T-helper 1 cell treated with Interleukin-12 subunit alpha and Interleukin-12 subunit beta and Interleukin-4 antibody, amounts not matched to agents 30 μg/mL and 1 μg/mL, for 36 hours (primary cell): ENCODE measurements at regions not wholly inside any gene's neighbourhood (a gene's known extent, or its start where the extent isn't known, plus 50 kb on each side); places are given as distances from the start of the nearest gene placed in this dataset.

ENCODE experiments used
- H3K27ac Mint-ChIP-seq: one replicate; pipeline ENCODE4 v1.8.0; 2021; ENCODE audit warnings: mild to moderate bottlenecking, mixed read lengths
- H3K27me3 Mint-ChIP-seq: one replicate; pipeline ENCODE4 v1.8.0; 2021; ENCODE audit warnings: low read depth, mixed read lengths
- H3K36me3 Mint-ChIP-seq: one replicate; pipeline ENCODE4 v1.8.0; 2021; ENCODE audit warnings: low read depth, mixed read lengths
- H3K4me1 Mint-ChIP-seq: one replicate; pipeline ENCODE4 v1.8.0; 2021; ENCODE audit warnings: low read depth, mixed read lengths
- H3K4me3 Mint-ChIP-seq: one replicate; pipeline ENCODE4 v1.8.0; 2021; ENCODE audit warnings: mild to moderate bottlenecking, moderate library complexity, mixed read lengths
- H3K9me3 Mint-ChIP-seq: one replicate; pipeline ENCODE4 v1.8.0; 2021; ENCODE audit warnings: mixed read lengths

DNA sequence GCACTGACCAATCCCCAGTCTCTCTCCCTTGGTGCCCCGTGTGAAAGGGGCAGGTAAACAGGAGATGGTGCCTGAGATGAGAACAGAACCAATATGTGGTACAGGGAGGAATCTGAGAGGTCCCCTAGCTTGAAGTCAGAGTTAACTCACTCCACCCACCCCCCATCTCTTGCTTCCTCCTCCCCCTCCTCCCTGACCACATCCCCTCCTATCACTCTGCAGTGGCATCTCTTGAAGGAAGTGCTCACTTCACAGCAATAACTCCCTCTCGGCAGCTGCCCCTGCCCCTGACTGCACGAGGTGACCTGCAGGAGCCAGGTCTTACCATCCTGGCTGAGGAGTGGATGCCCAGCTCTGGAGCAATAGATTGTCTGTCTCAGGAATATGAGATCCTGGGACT lies 224.0 kb downstream of the GAS1 start:
- H3K27ac Mint-ChIP-seq, result no peak overlapping the region
- H3K27me3 Mint-ChIP-seq, result no peaks in the 10 kb centered on the region
- H3K4me1 Mint-ChIP-seq, result no peaks in the 10 kb centered on the region
- H3K4me3 Mint-ChIP-seq, result no peak overlapping the region
- no peaks in the 10 kb centered on the region for H3K36me3 Mint-ChIP-seq
- no peaks in the 10 kb centered on the region for H3K9me3 Mint-ChIP-seq

DNA sequence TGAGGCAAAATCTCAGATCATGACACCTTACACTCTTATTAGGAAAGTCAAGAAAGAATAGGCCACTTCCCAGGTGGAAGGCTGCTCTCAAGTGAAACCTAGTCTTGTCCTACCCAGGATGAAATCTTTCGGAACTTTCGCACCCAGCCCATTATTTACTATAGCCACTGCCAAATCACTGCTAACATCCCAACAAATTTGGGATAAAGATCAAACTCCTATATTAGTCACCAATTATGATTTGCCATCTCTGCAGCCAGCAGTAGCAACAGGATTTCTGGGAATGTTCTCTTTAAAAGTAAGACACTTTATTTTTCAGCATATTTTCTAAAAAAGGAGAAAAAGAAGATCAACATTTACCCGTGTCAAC lies 224.6 kb downstream of the GAS1 start:
- Mint-ChIP-seq H3K4me3 (no peak overlapping the region), H3K36me3 (no peaks in the 10 kb centered on the region), H3K4me1 (no peaks in the 10 kb centered on the region), H3K27ac (no peak overlapping the region), H3K9me3 (no peaks in the 10 kb centered on the region), H3K27me3 (no peaks in the 10 kb centered on the region)

DNA sequence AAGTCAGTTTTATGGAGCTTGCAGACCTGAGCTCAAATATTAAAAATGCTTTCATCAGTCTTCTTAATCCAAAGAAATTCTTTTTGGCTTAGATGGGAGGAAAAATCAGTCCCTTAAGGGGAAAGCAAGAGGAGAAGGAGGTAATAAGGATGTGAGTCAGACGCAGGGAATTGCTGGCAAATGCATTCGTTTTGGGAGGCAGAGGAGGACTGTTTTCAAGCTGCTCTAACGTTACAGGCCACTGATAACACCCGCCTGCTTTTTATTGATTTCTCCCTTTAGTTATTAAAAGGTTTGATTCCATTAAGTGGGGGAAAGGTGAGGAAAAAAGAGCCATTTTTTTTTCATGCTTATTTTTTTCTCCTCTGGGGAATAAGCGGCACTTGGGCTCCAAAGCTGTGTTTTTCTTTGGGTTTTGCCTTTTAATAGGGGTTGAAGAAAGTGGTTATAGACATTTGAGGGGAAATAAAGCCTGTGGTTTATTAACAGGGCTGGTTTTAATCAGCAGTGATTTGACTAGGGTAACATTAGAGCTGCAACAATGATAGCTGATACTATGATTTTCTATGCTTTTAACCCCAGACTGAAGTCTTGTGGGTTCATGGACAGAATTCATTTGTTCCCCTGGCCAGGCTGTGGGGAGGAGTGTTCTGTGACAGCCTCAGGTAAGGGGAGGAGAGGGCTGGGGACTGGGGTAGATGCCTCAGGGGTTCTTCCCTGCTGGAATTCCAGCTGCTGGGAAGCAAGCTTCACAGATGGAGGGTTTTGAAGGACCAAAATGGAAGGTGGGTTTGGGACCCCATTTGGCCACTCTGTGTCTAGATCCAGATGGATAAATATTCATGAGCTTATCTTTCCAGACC lies 225.2 kb downstream of the GAS1 start:
- Mint-ChIP-seq H3K4me3 (no peak overlapping the region), H3K9me3 (no peaks in the 10 kb centered on the region), H3K36me3 (no peaks in the 10 kb centered on the region), H3K27ac (no peak overlapping the region), H3K27me3 (no peaks in the 10 kb centered on the region), H3K4me1 (no peaks in the 10 kb centered on the region)

DNA sequence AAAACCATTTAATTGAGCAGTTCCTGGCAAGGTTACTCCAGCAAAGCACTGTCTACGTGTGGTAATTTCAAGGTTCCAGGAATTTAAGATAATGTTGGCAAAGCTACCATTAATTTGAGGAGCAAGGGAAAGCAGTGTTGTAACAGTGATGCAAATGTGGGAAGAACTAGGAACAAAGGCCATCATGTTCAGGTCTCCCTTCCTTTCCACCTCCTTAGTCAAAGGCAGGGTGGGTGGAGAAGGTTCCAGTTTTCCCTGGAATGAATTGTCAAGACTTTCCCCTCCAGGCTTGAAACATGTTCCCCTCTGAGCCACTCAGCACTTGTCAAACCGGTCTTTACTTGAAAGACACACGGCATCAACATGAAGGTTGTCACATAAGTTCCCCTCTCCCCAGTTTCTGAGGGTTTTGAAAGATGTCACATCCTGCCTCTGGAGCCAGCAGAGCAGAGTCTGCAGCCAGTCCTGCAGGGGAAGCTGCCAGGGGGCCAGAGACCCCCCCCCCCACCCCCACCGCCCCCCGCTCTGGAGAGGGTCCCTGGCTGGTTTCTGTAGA lies 226.0 kb downstream of the GAS1 start:
- H3K4me3 Mint-ChIP-seq, result no peak overlapping the region
- no peaks in the 10 kb centered on the region for H3K9me3 Mint-ChIP-seq
- H3K27ac Mint-ChIP-seq, result no peak overlapping the region
- no peaks in the 10 kb centered on the region for H3K4me1 Mint-ChIP-seq
- H3K36me3 Mint-ChIP-seq, result no peaks in the 10 kb centered on the region
- H3K27me3 Mint-ChIP-seq, result no peaks in the 10 kb centered on the region

DNA sequence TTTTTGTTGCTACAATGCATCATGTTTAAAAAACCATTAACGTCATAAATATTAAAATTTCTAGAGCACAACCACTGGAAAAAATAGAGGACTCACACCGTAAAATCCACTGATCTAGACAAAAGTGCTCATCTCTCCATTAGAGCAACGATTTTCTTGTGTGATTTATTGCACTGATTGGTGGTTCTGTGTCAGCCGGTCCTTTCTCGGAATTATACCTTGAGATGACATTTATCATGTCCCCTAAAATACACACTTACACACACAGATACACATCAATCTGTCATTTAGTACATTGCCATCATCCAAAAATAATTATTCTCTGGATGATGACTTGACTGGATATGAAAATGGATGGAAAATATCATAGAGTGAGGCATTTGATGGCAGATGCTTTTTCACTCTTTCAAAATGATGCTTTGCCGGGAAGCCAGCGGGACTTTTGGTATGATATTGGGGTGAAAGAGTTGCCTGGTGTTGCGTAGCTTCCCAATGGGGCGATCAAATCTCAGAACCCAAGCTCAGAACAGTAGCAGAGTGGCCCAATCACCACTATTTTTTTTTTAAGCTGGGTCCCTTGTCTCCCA lies 226.6 kb downstream of the GAS1 start:
- Mint-ChIP-seq H3K4me1 (no peaks in the 10 kb centered on the region), H3K36me3 (no peaks in the 10 kb centered on the region), H3K9me3 (no peaks in the 10 kb centered on the region), H3K4me3 (no peak overlapping the region), H3K27me3 (no peaks in the 10 kb centered on the region), H3K27ac (no peak overlapping the region)

DNA sequence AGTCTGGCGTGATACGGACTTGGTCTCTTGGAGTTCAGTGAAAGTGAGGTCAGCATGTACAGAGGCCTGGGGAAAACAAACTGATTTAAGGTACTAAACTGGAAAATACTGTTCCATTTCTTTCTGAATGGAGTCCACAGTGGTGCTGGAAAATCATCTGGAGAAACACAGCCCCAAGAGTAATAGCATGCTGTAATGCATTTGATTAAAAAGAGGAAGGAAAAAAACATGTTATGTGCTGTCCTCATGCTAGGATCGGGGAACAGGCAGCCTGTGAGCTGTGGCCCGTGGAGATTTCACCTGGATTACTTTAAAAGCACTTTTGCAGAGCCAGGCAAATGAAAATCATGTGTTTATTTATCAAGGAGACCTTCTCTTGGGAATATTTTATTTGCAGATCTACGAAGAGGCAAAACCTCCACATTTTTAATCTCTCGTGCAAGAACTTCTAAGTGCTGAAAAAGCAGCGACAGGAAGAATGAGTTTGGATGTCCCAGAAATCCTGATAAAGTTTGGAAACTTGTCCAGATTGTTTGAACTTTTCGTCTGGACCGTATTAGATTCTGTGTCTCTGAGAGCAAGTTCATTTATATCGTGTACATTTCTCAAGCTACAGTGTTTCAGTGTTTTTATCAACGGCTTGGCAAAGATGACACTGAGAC lies 228.8 kb downstream of the GAS1 start:
- H3K4me1 Mint-ChIP-seq, result no peaks in the 10 kb centered on the region
- H3K36me3 Mint-ChIP-seq, result no peaks in the 10 kb centered on the region
- H3K27ac Mint-ChIP-seq, result no peak overlapping the region
- H3K4me3 Mint-ChIP-seq, result no peak overlapping the region
- H3K9me3 Mint-ChIP-seq, result no peaks in the 10 kb centered on the region
- H3K27me3 Mint-ChIP-seq, result no peaks in the 10 kb centered on the region

DNA sequence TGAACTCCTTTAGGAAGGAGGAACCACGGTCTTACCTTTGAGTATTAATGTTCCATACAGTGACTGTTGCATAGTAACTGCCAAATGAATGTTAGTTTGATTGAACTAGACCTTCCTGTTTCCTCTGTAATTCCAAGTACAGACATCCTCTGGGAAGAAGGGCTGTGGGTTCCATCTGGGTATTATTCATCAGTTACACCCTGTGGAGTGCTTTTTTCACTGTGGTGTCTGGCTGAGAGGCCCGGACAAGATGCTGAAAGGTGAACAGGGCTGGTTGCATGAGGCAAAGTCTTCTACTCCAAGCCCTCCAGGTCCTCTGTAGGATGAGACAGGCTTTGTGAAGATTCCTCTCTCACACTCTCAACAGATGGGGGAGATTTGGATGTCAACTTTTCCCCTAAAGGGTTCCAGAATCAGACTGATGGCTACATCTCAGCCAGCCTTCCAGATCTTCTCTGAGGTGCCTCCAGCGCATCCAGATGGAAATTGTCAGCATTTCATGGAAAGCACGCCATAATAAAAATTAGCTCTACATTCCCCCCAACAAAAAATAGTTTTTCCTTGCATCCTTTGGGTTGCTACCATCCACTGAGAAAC lies 230.9 kb downstream of the GAS1 start:
- Mint-ChIP-seq H3K4me3 (no peak overlapping the region), H3K9me3 (no peaks in the 10 kb centered on the region), H3K36me3 (no peaks in the 10 kb centered on the region), H3K27ac (no peak overlapping the region), H3K27me3 (no peaks in the 10 kb centered on the region), H3K4me1 (no peaks in the 10 kb centered on the region)

DNA sequence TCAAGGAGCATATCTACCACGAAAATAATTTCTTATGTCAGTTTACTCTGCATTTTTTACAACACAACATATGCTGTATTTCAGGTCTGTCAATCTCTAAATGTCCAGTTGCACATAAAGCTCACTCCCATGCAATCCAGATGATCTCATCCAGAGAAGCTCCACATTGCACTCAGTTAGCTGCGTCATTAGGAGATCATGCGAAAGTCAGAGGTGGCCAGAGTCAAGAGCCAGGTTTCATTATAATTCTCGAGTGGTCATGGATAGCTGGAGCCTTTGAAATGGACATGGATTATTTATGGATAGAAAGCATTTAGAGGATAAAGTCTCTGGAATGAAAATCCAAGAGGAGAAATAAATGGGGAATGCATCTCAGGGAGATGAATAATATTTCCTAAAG lies 232.3 kb downstream of the GAS1 start:
- Mint-ChIP-seq H3K27me3 (no peaks in the 10 kb centered on the region), H3K36me3 (no peaks in the 10 kb centered on the region), H3K4me3 (no peak overlapping the region), H3K27ac (no peak overlapping the region), H3K9me3 (no peaks in the 10 kb centered on the region), H3K4me1 (no peaks in the 10 kb centered on the region)

DNA sequence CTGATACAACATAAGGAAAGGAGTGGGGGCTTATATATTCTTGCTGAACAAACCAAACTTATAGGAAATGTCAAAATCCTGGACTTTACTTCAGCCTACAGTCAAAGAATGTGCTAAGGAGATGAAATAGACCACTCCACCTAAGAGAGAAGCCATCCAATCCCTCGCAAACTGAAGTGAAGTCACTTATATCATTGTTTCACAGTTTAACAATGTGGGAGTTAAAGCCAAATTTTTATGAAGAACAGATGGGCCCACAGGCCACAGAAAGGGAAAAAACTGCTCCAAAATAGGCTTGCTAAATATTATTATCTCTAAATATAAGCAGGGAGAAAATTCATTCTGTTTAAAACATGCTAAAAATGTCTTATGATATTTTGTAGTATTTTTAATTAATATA lies 233.3 kb downstream of the GAS1 start:
- Mint-ChIP-seq H3K4me3 (no peak overlapping the region), H3K4me1 (no peaks in the 10 kb centered on the region), H3K27ac (no peak overlapping the region), H3K36me3 (no peaks in the 10 kb centered on the region), H3K9me3 (no peaks in the 10 kb centered on the region), H3K27me3 (no peaks in the 10 kb centered on the region)

DNA sequence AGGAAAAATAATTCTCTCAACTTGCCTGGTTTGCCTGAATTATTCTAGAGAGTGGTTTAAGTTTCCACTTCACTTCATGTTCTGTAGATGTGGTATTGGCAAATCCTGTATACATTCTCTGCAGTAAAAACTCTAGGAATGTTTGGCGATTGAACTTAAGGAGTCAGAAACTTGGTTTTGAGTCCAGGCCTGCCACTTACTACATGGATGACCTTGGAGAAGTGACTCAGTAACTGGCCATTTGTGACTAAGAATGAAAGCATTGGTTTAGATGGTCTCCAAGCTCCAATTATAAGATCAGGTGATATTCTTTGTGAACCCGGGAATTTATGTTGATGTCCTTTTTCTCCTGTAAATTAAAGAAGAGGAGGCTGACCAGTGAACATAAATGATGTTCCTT lies 233.8 kb downstream of the GAS1 start:
- H3K9me3 Mint-ChIP-seq, result no peaks in the 10 kb centered on the region
- no peak overlapping the region for H3K27ac Mint-ChIP-seq
- no peaks in the 10 kb centered on the region for H3K4me1 Mint-ChIP-seq
- H3K27me3 Mint-ChIP-seq, result no peaks in the 10 kb centered on the region
- H3K36me3 Mint-ChIP-seq, result no peaks in the 10 kb centered on the region
- H3K4me3 Mint-ChIP-seq, result no peak overlapping the region

DNA sequence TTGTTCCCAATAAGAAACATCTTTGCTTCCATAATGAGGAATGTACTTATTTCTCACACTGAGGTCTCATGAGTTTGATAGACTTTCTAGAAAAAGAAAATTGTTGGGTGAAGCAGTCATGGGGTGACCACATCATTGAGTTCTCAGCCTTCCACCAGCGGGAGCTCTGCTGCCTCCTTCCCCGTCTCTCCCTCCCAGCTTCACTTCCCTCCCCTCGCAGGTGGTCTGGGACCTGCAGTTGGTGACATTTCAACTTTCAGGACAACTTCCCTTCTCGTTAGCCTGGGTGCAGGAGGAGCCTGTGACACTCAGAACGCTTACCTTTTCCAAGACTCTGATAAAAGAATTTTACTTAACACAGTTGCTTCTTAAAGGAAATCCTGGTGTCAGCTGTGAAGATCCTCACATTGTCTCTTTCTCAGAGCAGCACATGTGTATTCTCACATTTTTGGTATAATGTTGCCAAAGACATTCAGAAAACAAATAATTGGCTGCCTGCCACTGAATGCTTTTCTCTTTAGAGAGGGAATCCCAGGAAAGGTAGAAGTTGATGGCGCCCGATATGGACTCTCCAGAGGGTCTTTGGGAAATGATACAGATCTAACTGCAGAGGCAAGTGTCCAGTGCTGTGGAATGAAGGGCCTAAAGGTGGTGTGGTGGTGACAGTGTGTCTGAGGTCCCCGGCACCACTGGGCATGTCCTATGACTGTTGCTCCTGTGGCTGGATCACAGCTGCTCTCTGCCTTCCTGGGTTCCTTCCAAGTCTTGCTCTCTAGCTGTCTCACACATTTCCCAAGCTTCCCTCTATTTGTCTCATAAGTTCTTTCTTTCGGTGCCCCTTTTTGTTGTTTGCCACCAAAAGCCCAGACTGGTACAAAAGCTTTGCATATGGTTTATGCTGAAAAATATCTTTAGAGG lies 238.1 kb downstream of the GAS1 start:
- no peaks in the 10 kb centered on the region for H3K4me1 Mint-ChIP-seq
- H3K4me3 Mint-ChIP-seq, result no peak overlapping the region
- no peaks in the 10 kb centered on the region for H3K36me3 Mint-ChIP-seq
- no peak overlapping the region for H3K27ac Mint-ChIP-seq
- H3K9me3 Mint-ChIP-seq, result no peaks in the 10 kb centered on the region
- no peaks in the 10 kb centered on the region for H3K27me3 Mint-ChIP-seq

DNA sequence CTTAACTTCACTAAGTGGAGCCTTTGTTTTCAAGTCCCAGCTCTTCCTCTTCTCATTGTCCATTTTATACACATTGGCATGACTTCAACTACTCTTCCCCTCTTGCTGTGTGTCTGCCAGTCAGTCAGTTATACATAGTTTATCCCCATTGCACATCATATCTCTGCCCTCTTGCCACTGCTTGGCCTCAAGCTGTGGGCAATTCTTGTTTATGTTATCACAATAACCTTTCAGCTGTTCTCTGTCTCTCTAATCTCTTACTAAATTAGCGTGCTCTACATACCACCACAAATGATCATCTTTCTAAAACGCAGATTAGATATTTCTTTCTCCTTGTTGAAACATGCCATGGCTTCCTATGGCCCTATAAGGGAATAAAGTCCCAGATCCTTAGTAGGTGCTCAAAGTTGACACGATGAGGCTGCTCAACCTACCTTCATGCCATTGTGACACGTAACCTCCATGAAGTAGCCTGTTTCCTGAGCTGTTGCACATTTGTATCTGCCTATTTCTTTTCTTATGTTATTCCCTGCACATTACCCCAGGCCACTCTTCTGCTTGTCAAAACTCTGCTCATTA lies 239.3 kb downstream of the GAS1 start:
- Mint-ChIP-seq H3K36me3 (no peaks in the 10 kb centered on the region), H3K4me1 (no peaks in the 10 kb centered on the region), H3K27me3 (no peaks in the 10 kb centered on the region), H3K9me3 (no peaks in the 10 kb centered on the region), H3K27ac (no peak overlapping the region), H3K4me3 (no peak overlapping the region)

DNA sequence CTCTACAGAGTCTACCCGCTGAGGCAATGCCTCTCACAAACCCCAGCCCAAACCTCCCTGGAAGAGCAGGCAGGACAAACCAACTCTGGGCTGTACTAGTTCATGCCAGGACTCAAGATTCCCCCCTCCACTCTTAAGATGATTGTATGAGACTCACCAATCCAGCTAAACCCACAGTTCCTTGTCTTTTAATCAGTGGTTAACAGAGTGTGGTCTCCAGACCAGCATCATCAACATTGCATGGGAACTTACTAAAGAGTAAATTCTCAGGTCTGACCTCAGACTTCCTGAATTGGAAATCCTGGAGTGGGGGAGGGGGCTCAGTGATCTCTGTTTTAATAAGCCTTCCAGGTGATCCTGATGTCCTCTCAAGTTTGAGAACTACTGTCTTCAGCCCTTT lies 240.9 kb downstream of the GAS1 start:
- H3K4me3 Mint-ChIP-seq, result no peak overlapping the region
- no peak overlapping the region for H3K27ac Mint-ChIP-seq
- H3K36me3 Mint-ChIP-seq, result no peaks in the 10 kb centered on the region
- H3K4me1 Mint-ChIP-seq, result no peaks in the 10 kb centered on the region
- H3K27me3 Mint-ChIP-seq, result no peaks in the 10 kb centered on the region
- H3K9me3 Mint-ChIP-seq, result no peaks in the 10 kb centered on the region

DNA sequence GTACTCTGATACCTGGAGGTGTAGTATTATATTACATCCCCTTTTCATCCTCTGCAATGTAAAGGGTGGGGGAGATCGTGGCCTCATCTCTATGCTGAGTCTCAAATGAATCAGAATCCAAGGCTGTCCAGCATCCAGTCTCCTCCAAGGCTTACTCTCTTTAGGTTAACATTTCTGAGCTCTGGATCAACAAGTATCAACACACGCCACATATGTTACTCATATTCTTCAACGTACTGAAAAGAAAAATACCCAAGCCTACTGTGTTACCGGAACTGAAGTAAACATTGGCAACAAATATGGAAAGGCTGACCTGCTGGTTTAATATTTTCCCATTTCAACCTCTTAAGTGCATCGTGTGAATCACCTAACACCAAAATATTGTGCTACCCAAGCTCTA lies 241.8 kb downstream of the GAS1 start:
- no peak overlapping the region for H3K27ac Mint-ChIP-seq
- H3K4me3 Mint-ChIP-seq, result no peak overlapping the region
- no peaks in the 10 kb centered on the region for H3K36me3 Mint-ChIP-seq
- no peaks in the 10 kb centered on the region for H3K9me3 Mint-ChIP-seq
- H3K27me3 Mint-ChIP-seq, result no peaks in the 10 kb centered on the region
- H3K4me1 Mint-ChIP-seq, result no peaks in the 10 kb centered on the region
